Suprapubic skin (tissue), 4 donors: ENCODE measurements at regions not wholly inside any gene's neighbourhood (a gene's known extent, or its start where the extent isn't known, plus 50 kb on each side); places are given as distances from the start of the nearest gene placed in this dataset.

Source experiments
- DNase-seq, 2 donors: peaks; one replicate each; pipeline ENCODE4 v3.0.0-alpha.2; 2019; ENCODE audit warnings: low spot score in 2 of 2
- H3K27ac ChIP-seq: fragments of 200-600 bp; sonication (generic); one replicate; pipeline ENCODE4 v1.5.1; 2019
- H3K27me3 ChIP-seq: fragments of 200-600 bp; sonication (generic); one replicate; pipeline ENCODE4 v1.5.1; 2019
- H3K36me3 ChIP-seq: fragments of 200-600 bp; sonication (generic); one replicate; pipeline ENCODE4 v1.5.1; 2019
- H3K4me1 ChIP-seq: fragments of 200-600 bp; sonication (generic); one replicate; pipeline ENCODE4 v1.5.1; 2019
- H3K4me3 ChIP-seq: fragments of 200-600 bp; sonication (generic); one replicate; pipeline ENCODE4 v1.5.1; 2019; ENCODE audit warnings: mild to moderate bottlenecking
- H3K9me3 ChIP-seq: fragments of 200-600 bp; sonication (generic); one replicate; pipeline ENCODE4 v1.5.1; 2019
- EP300 ChIP-seq: sonication (generic); formaldehyde crosslinking; IDR thresholded peaks from one replicate; pipeline ENCODE4 v1.6.1; 2017; ENCODE audit warnings: antibody characterized with exemption
- POLR2A ChIP-seq, 2 donors: fragments of 450-650 bp; IDR thresholded peaks; one replicate each; pipeline ENCODE4 v1.6.1; 2017; ENCODE audit warnings: antibody characterized with exemption in 2 of 2, mild to moderate bottlenecking in 2 of 2, moderate library complexity in 2 of 2
- POLR2AphosphoS5 ChIP-seq, 3 donors: sonication (generic); formaldehyde crosslinking; IDR thresholded peaks; one replicate each; pipeline ENCODE4 v1.6.1; 2017; ENCODE audit warnings: antibody characterized with exemption in 3 of 3
- WGBS: methylation state at CpG from one replicate; pipeline ENCODE4 v1.1.5; 2018; 5-methylcytosine and 5-hydroxymethylcytosine counted together
- TF ChIP-seq, protein P1 (sequence below), 2 donors: fragments of 200-600 bp in 1 of 2; fragments of 450-650 bp in 1 of 2; sonication (generic) in 1 of 2; IDR thresholded peaks; one replicate each; pipeline ENCODE4 v1.5.1; 2016 to 2019; ENCODE audit warnings: antibody characterized with exemption in 2 of 2, mild to moderate bottlenecking in 1 of 2, moderate library complexity in 1 of 2

GRCh38 chr2:67725731-67726130, 328.6 kb downstream of the ETAA1 start:
- Histone ChIP-seq H3K27ac (no peak overlapping the region), H3K4me3 (no peak overlapping the region), H3K27me3 (peaks cover 2% of the 10 kb centered on the region), H3K9me3 (no peaks in the 10 kb centered on the region), H3K4me1 (no peaks in the 10 kb centered on the region), H3K36me3 (no peaks in the 10 kb centered on the region)
- 60% methylated on average over 1 of the region's 1 CpG for WGBS
- TF ChIP-seq EP300 (no peak), POLR2AphosphoS5 (IDR thresholded peaks at IDR 0.05) (no peak), POLR2A (IDR thresholded peaks at IDR 0.05) (no peak)
- TF ChIP-seq, protein P1, sequence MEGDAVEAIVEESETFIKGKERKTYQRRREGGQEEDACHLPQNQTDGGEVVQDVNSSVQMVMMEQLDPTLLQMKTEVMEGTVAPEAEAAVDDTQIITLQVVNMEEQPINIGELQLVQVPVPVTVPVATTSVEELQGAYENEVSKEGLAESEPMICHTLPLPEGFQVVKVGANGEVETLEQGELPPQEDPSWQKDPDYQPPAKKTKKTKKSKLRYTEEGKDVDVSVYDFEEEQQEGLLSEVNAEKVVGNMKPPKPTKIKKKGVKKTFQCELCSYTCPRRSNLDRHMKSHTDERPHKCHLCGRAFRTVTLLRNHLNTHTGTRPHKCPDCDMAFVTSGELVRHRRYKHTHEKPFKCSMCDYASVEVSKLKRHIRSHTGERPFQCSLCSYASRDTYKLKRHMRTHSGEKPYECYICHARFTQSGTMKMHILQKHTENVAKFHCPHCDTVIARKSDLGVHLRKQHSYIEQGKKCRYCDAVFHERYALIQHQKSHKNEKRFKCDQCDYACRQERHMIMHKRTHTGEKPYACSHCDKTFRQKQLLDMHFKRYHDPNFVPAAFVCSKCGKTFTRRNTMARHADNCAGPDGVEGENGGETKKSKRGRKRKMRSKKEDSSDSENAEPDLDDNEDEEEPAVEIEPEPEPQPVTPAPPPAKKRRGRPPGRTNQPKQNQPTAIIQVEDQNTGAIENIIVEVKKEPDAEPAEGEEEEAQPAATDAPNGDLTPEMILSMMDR (IDR thresholded peaks at IDR 0.05), result no peak
- no peak for DNase-seq

GRCh38 chr2:67726416-67726815, 329.3 kb downstream of the ETAA1 start:
- Histone ChIP-seq H3K36me3 (no peaks in the 10 kb centered on the region), H3K27me3 (peaks cover 2% of the 10 kb centered on the region), H3K4me1 (no peaks in the 10 kb centered on the region), H3K27ac (no peak overlapping the region), H3K9me3 (no peaks in the 10 kb centered on the region), H3K4me3 (no peak overlapping the region)
- no peak for TF ChIP-seq EP300
- TF ChIP-seq POLR2AphosphoS5 (IDR thresholded peaks at IDR 0.05), result no peak
- TF ChIP-seq, protein P1 (IDR thresholded peaks at IDR 0.05), result no peak
- TF ChIP-seq POLR2A (IDR thresholded peaks at IDR 0.05), result no peak
- no peak for DNase-seq
- WGBS, result 67% methylated on average over 4 of the region's 4 CpGs

DNA sequence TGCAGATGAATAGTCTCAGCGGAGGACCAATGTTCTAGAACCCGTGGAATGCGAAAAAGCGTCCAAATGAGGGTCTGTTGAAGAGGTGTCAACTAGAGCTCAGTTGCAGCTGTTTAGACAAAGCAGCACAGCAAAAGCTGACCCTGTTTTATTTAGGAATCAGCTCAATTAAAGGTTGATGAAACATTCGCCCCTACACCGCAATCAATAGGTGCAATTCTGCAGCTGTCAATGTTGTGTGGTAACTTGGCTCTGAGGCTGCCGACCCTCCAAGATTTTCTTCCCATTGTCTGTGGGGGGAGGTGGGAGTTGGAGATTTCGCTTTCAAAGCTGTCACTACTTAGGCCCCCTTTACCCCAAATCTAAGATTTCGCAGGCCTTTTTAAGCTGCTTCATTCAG, 330.0 kb downstream of the ETAA1 start:
- Histone ChIP-seq H3K27me3 (peaks cover 2% of the 10 kb centered on the region), H3K4me1 (no peaks in the 10 kb centered on the region), H3K4me3 (no peak overlapping the region), H3K27ac (no peak overlapping the region), H3K36me3 (no peaks in the 10 kb centered on the region), H3K9me3 (no peaks in the 10 kb centered on the region)
- 92% methylated on average over 9 of the region's 9 CpGs for WGBS
- TF ChIP-seq POLR2AphosphoS5 (IDR thresholded peaks at IDR 0.05) (no peak), EP300 (no peak), POLR2A (IDR thresholded peaks at IDR 0.05) (no peak)
- TF ChIP-seq, protein P1 (IDR thresholded peaks at IDR 0.05), result no peak
- no peak for DNase-seq

DNA sequence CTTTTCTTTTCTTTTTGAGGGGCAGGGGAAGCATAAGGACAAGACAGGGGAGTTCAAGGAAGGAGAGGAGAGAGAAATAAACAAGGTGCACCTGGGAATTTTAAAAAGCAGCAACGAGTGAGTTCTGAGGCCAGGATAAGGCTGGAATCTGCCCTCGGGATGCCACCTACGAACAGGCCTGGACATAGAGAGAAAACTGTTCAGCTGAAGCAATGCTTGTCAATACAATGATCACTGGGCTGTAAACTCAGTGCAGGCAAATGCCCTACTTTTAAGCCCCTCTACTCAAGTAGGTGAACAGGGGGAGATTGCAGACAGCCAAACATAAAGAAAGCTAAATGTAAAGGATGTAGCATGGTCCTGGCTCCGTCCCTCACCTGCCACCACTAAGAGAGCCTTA, 330.5 kb downstream of the ETAA1 start:
- no peaks in the 10 kb centered on the region for H3K36me3 ChIP-seq
- TF ChIP-seq POLR2A (IDR thresholded peaks at IDR 0.05), result no peak
- no peak for TF ChIP-seq EP300
- TF ChIP-seq, protein P1 (IDR thresholded peaks at IDR 0.05), result no peak
- no peak for TF ChIP-seq POLR2AphosphoS5 (IDR thresholded peaks at IDR 0.05)
- no peak for DNase-seq
- 68% methylated on average over 4 of the region's 4 CpGs for WGBS
- no peak overlapping the region for H3K4me3 ChIP-seq
- peaks cover 2% of the 10 kb centered on the region for H3K27me3 ChIP-seq
- no peak overlapping the region for H3K27ac ChIP-seq
- H3K9me3 ChIP-seq, result no peaks in the 10 kb centered on the region
- H3K4me1 ChIP-seq, result no peaks in the 10 kb centered on the region

- WGBS, result 64% methylated on average over 3 of the region's 3 CpGs
- no peak for DNase-seq
- H3K36me3 ChIP-seq, result no peaks in the 10 kb centered on the region
- H3K4me1 ChIP-seq, result no peaks in the 10 kb centered on the region
- TF ChIP-seq EP300 (no peak), POLR2A (IDR thresholded peaks at IDR 0.05) (no peak), POLR2AphosphoS5 (IDR thresholded peaks at IDR 0.05) (no peak)
- TF ChIP-seq, protein P1 (IDR thresholded peaks at IDR 0.05), result no peak
- H3K4me3 ChIP-seq, result no peak overlapping the region
- no peak overlapping the region for H3K27ac ChIP-seq
- no peaks in the 10 kb centered on the region for H3K9me3 ChIP-seq
- H3K27me3 ChIP-seq, result peaks cover 2% of the 10 kb centered on the region
These were observed 332.3 kb downstream of the ETAA1 start for GRCh38 chr2:67729474-67729873.
